HG02973 (cell line): ENCODE measurements at regions not wholly inside any gene's neighbourhood (a gene's known extent, or its start where the extent isn't known, plus 50 kb on each side); places are given as distances from the start of the nearest gene placed in this dataset.

ENCODE experiments used
- ATAC-seq: cut with Tn5 transposase; IDR thresholded peaks from one replicate; pipeline ENCODE4 v1.9.1; 2021; ENCODE audit warnings: moderate library complexity; ENCODE audit not compliant: unreplicated experiment

DNA sequence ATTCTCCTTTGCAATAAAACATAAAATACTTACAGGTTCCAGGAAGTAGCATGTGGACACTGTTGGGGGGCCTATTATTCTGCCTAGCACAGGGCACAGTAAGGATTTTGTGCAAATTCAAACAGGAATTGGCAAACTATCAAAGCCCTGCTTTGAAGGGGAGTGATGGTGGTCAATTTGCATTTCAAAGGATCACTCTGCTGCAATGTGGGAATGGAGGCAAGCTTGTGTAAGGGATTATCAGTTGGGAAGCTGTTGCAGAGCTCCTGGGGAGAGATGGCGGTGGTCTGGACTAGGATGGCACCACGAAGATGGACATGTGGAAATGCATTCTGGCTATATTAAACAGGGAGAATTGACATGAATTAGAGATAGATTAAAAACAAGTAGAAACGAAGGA is 990.7 kb upstream of the RBFOX1 start:
- no peak for ATAC-seq

DNA sequence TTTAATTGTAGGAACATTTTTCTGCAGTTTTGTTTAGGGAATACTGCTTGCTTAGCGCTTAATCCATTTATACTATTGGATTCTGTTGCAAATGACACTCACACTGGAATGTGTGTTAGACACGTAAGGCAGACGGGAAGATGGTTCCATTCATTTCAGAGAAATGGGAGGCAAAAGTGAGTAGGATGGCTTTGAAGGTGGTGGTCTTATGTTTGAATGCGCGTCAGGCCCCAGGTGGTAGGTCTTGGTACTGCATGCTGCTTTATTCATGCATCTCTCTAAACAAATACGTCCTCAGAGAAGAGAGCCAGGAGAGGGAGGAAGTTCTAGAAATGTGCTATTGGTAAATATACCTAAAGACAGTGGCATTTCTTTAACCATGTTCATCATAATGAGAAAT is 997.6 kb upstream of the RBFOX1 start:
- no peak for ATAC-seq

DNA sequence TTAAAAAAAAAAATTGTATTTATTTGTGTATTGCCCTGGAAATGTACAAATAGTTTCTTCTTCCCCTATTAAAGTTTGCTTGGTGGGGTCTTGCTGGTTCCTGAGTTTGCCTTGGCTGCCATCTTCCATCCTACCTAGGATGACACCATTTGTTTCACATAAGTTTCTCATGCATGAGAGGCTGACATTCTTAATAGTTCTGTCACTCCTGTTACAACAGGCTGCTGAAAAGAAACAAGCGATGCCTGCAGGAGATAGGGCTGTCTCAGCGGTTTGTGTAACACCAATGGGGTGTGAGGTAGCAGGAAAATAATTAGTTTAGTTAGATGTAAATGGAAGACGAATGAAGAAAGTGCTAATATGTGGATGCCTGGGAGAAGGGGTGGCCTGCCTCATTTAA is 1000.9 kb upstream of the RBFOX1 start:
- ATAC-seq, result no peak

DNA sequence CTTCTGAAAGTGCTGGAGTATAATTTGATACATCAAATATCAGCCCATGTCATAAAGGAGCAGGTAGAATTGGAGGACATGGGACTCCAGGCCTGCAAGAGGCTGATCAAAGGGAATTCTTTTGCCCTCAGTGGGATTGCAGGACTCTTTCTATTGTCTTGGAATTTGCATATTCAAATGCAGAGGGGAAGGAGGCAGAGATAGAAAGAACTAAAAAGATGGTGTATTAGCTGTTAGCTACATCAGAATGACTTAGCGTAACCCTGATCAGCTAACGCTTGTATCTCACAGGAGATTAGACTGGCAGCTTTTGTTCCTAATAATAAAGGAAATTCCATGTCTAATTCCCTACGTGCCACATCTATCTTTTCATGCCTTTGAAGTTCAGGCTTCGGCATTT is 1014.7 kb upstream of the RBFOX1 start:
- ATAC-seq, result no peak

DNA sequence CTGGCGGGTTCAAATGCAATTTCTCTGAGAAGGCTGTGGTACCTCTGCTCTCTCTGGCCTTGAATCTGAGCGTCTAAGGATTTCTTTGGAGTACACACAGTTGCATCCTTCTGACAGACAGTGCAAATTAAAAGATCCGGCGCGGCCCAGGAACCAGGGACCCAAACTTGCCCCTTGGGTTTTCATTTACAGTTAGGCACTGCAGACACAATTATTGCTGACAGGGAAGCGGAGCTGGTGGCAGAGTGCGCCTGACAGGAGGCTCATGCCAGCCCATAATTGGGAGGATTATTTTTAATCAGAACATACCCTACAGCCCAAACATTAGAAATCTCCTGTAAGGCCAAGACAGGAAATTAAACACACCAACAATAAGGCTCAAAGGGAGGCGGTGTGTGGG is 1023.4 kb upstream of the RBFOX1 start:
- ATAC-seq, result no peak

DNA sequence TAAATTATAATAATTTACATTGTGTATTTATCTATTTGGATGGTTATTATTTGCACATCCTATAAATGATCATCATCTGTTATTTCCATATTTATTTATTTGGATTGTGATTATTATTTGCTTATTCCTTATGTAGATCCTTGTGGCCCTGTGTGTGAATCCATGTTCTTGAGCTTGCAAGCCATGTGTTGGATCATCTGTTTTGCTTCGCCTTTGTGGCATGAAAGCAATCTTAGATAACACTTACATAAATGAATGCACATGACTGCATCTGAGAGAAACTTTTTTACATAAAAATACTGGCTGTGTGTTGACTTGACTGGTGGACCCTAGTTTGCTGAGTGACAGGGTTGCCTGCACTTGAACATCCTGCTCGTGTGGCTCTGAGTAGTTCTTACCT is 1024.5 kb upstream of the RBFOX1 start:
- ATAC-seq, result no peak

GRCh38 chr16:6300523-6300922 is 1032.1 kb upstream of the RBFOX1 start:
- no peak for ATAC-seq

GRCh38 chr16:6297666-6298410 is 1034.8 kb upstream of the RBFOX1 start:
- ATAC-seq, result no peak

DNA sequence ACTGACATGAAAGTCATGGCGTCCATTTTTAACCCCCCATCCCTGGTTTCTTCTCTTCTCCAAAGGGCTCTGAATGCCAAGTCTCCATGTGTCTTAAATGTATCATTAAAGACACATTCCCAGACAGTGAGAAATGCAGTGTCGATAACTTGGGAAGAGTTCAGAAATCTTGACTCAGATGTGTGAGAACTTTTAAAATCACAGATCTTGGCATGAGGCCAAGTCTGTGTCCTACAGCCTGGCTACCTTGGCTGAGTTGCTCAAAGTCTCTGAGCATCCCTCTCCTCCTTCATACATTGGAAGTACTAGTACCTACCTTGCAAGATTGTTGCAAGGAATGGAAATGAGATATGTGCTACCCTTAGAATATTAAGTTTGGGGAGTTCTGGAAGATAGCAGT is 1046.5 kb upstream of the RBFOX1 start:
- no peak for ATAC-seq

DNA sequence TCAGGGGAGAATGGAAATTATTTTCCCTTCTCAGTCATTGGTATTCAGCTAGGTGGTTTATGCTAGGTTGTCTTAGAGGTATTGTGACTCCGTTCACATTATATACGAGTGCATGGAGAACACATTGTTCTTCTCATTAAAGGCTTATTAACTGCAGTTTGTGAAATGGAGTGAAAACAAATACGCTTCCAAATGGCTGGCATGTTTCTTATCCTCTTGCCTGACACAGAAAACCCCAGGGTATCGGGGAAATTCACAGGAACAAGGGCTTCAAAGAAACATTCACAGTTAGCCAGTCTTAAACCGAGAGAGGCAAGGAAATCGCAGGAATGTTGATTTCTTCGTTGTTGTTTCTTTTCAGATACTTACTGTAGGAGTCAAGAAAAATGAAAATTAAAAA is 1047.9 kb upstream of the RBFOX1 start:
- ATAC-seq, result no peak

DNA sequence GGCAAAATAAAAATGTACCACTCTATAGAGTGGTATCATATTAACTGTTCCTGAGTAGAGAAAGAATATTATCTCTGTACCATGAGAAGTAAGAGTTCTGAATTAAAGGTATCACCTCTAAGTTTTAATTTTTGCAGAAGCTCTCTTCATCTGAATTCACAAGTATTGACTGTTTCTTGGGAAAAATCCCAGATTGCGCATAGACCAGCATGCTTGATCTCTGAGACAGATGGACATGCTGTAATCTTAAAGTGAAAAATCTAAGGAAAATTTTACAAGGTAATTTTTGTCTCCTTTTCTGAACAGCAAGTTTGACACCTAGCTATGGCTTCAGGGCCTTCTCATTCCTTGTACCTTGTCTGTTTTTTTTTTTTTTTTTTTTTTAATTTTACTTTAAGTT is 1050.7 kb upstream of the RBFOX1 start:
- ATAC-seq, result no peak

DNA sequence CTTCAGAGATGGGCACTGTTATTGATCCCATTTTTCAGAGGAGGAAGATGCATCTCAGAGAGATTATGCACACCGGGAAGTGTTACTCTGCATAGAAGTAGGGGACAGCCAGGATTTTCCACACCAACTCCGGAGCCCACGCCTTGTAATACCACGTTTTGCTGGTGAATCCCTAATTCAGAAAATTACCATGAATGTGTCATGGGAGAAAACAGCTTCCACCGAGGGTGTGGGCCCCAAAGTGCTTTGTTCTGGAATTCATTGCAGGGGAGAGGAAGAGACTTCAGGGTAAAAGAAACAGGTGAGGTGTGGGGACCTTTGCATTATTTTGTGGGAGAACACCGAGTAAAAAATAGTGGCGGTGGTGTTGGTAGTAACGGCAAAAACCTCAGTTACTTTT is 1051.4 kb upstream of the RBFOX1 start:
- ATAC-seq, result no peak

- ATAC-seq, result no peak
These were observed 1052.6 kb upstream of the RBFOX1 start for GRCh38 chr16:6280055-6280454.

- no peak for ATAC-seq
These were observed 1053.4 kb upstream of the RBFOX1 start for GRCh38 chr16:6279286-6279685.

GRCh38 chr16:6274351-6274750 is 1058.3 kb upstream of the RBFOX1 start:
- ATAC-seq, result no peak

GRCh38 chr16:6267682-6268081 is 1065.0 kb upstream of the RBFOX1 start:
- no peak for ATAC-seq

- ATAC-seq, result no peak
These were observed 1065.9 kb upstream of the RBFOX1 start for GRCh38 chr16:6266703-6267102.

DNA sequence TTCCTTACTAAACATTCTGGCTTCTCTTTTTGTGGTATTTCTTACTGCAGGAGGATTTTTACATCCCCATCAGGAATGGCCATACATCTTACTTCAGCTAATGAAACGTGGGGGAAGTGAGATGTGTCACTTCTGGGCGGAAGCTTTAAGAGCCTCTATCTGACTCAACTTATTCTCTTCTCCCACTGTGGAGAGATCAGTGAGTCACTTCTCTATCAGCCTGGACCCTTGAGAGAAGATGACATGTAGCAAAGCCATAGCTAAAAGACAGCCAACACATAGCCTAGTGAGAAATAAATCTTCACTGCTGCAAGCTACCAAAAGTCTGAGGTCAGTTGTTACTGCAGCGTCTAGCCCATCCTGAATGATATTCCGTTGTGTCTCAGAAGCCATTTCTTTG is 1066.7 kb upstream of the RBFOX1 start:
- no peak for ATAC-seq

DNA sequence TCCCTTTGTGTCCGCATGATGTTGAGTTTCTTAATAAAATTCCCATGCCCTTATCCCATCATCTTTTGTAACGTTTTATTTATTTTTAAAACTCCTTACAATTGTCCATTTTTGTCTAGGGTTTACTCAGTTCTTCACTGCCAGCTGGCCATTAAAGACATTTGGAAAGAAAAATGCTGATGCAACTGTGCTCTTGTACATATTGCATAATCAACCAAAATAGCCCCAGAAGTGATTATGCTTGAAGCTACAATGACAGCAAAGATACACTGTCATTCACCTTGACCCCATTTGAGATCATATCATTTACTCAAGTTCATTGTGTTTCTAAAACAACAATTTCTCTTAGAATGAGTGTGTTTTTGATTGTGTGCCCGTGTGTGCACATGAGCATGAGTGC is 1074.6 kb upstream of the RBFOX1 start:
- no peak for ATAC-seq

DNA sequence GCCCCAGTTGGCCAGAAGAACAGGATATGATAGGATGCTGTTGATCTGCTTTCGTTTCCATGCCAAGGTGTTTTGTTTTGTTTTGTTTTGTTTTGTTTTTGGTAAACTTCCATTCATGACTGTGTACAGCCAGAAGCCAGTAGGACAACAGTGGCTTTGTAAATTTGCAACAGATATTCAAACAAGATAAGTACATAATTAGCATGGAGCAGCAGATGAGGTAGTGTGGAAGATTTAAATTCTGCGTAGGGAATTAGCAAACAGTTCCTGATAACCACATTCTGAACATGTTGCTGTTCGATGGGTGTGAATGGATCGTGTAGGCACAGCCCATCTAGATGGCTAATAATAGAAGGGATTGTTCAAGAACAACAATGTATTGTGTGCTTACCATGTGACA is 1080.1 kb upstream of the RBFOX1 start:
- ATAC-seq, result no peak

- ATAC-seq, result no peak
These were observed 1082.1 kb upstream of the RBFOX1 start for GRCh38 chr16:6250511-6250910.

DNA sequence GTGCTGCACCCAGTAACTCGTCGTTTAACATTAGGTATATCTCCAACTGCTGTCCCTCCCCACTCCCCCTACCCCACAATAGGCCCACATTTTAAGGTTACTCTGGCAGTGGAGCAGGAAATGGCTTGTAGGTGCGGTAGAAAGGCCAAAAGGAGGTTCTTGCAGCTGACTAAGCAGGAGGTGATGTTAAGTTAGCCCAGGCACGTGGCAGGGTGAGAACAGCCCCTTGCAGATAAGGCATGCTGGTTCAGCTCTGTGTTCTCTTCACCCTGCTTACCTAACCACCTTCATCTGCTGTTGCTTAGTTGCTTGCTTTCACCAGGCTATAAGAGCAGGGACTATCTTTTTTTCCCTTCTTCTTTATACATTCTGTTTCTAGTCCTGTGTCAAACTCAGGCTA is 1082.8 kb upstream of the RBFOX1 start:
- ATAC-seq, result no peak

GRCh38 chr16:6248199-6248598 is 1084.4 kb upstream of the RBFOX1 start:
- no peak for ATAC-seq
